Omental fat pad (tissue), 3 donors: ENCODE measurements at regions not wholly inside any gene's neighbourhood (a gene's known extent, or its start where the extent isn't known, plus 50 kb on each side); places are given as distances from the start of the nearest gene placed in this dataset.
"Not testable (repeated sequence)": the region's sequence is repeated elsewhere in the genome, so short reads cannot be mapped to it uniquely, and the experiment has no call there.

ENCODE experiments used
- ATAC-seq: fragments of 150-250 bp; one replicate; pipeline ENCODE4 v1.9.1; 2016; ENCODE audit warnings: mild to moderate bottlenecking, moderate library complexity; ENCODE audit not compliant: low FRiP score
- DNase-seq: peaks from one replicate; pipeline ENCODE4 v3.0.0-alpha.2; 2019; ENCODE audit warnings: low spot score
- CTCF ChIP-seq, 3 donors: fragments of 450-650 bp; IDR thresholded peaks; one replicate each; pipeline ENCODE4 v1.5.1; 2016 to 2017; ENCODE audit warnings: antibody characterized with exemption in 3 of 3, mild to moderate bottlenecking in 3 of 3, moderate library complexity in 2 of 3

- no peak for ATAC-seq
- DNase-seq = no peak
- no peak for TF ChIP-seq CTCF (IDR thresholded peaks at IDR 0.05)
Observed at GRCh38 chr4:71882113-71882841, 98.4 kb upstream of the GC start.

- DNase-seq, ATAC-seq: not testable (repeated sequence)
Observed at GRCh38 chr4:71900366-71900765, 116.5 kb upstream of the GC start.

- not testable (repeated sequence) for ATAC-seq, DNase-seq
Observed at GRCh38 chr4:71905594-71905993, 121.7 kb upstream of the GC start.

GRCh38 chr4:71906096-71906495 lies 122.2 kb upstream of the GC start:
- no peak for TF ChIP-seq CTCF (IDR thresholded peaks at IDR 0.05)
- no peak for ATAC-seq
- no peak for DNase-seq

- TF ChIP-seq CTCF (IDR thresholded peaks at IDR 0.05) = no peak
- DNase-seq = no peak
- no peak for ATAC-seq
Observed at GRCh38 chr4:71907071-71907470, 123.2 kb upstream of the GC start.

- DNase-seq (no peak), ATAC-seq (no peak)
- TF ChIP-seq CTCF (IDR thresholded peaks at IDR 0.05) = no peak
Observed at GRCh38 chr4:71907782-71908181, 123.9 kb upstream of the GC start.

GRCh38 chr4:71913275-71913674 lies 118.5 kb upstream of the NPFFR2 start:
- ATAC-seq (no peak), DNase-seq (no peak)
- TF ChIP-seq CTCF (IDR thresholded peaks at IDR 0.05) = no peak

- ATAC-seq (no peak), DNase-seq (no peak)
- no peak for TF ChIP-seq CTCF (IDR thresholded peaks at IDR 0.05)
Observed at GRCh38 chr4:71923070-71923469, 108.7 kb upstream of the NPFFR2 start.
